ENCODE measurements at regions not wholly inside any gene's neighbourhood (a gene's known extent, or its start where the extent isn't known, plus 50 kb on each side); places are given as distances from the start of the nearest gene placed in this dataset.

DNA sequence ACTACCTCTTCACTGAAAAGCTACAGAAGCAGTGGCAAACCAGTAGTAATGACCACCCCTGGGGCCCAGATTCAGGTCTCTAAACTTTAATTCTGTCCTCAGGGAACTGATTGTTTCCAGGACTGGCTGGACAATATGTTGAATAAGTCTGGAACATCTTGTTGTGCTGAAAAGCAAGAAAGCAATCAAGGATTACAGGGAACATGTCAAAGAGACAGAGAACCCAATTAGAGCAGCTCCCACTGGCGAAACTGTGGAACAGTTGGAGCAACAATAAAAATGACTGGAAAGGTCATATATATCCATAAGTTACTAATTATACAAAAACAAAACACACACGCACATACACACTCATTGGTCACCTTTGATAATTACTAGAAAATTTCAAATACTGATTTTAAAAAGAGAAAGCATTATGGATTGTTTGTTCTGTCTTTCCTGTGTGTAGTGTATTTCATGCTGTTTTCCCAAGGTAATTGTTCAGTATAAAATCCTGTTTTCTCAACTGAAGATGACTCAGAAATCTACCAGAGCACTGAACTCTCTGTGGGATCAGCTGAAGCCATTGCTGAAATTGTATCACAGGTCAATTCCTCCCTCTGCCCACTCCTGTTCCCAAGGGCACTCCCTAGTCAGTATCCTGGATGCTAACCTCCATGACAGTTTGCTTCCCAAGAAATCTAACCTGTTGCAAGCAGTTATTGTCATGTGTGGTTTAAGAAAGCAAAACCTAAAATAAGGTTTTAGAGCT lies 83.6 kb upstream of the RGS1 start:
- Histone ChIP-seq H3K9me3 (ENCODE audit: insufficient read depth in 2 of 2, low read depth in 1 of 2, low read length in 1 of 2) (no peaks in the 10 kb centered on the region), H2BK20ac (ENCODE audit: low read length) (no peak overlapping the region), H3K56ac (replicated peaks; ENCODE audit: insufficient read length, low read depth, low read length) (no peak overlapping the region), H3K14ac (ENCODE audit: insufficient read length) (no peak overlapping the region), H2BK12ac (ENCODE audit: low read depth, low read length) (no peak overlapping the region), H4K91ac (replicated peaks; ENCODE audit: insufficient read length, low read length) (no peak overlapping the region), H2AFZ (ENCODE audit: low read length) (no peak overlapping the region), H4K5ac (ENCODE audit: insufficient read length, low read depth, low read length) (no peak overlapping the region), H3K18ac (ENCODE audit: extremely low read depth, low read length) (no peak overlapping the region), H3K27me3 (replicated peaks in 1 of 4; ENCODE audit: control insufficient read depth in 3 of 4, extremely low read depth in 1 of 4, insufficient read depth in 3 of 4, low read length in 3 of 4) (no peaks in the 10 kb centered on the region), H2BK120ac (replicated peaks; ENCODE audit: low read depth, low read length) (no peak overlapping the region), H3K23me2 (ENCODE audit: low read depth, low read length) (no peaks in the 10 kb centered on the region), H3K79me1 (ENCODE audit: low read depth, low read length) (no peaks in the 10 kb centered on the region), H4K20me1 (replicated peaks in 1 of 2; ENCODE audit: control insufficient read depth in 1 of 2, insufficient read depth in 2 of 2, low read length in 2 of 2) (no peaks in the 10 kb centered on the region), H3K9ac (replicated peaks in 1 of 4; ENCODE audit: extremely low read depth in 1 of 4, low read depth in 3 of 4, low read length in 3 of 4) (no peak overlapping the region), H3K4ac (replicated peaks; ENCODE audit: insufficient read length, low read depth, low read length) (no peak overlapping the region), H3K23ac (ENCODE audit: insufficient read length) (no peak overlapping the region), H2BK5ac (ENCODE audit: low read depth, low read length) (no peak overlapping the region), H3K4me3 (ENCODE audit: extremely low read depth in 1 of 4, insufficient read depth in 2 of 4, low read depth in 3 of 4, low read length in 4 of 4) (no peak overlapping the region), H3K4me1 (replicated peaks in 1 of 4; ENCODE audit: control insufficient read depth in 3 of 4, insufficient read depth in 4 of 4, low read length in 3 of 4) (no peaks in the 10 kb centered on the region), H4K8ac (ENCODE audit: extremely low read depth, insufficient read depth, low read length) (no peak overlapping the region), H2BK15ac (ENCODE audit: low read length) (no peak overlapping the region), H3K27ac (ENCODE audit: low read depth, low read length) (no peak overlapping the region), H3K36me3 (ENCODE audit: control insufficient read depth in 2 of 4, insufficient read depth in 4 of 4, low read length in 3 of 4) (no peaks in the 10 kb centered on the region), H3K79me2 (ENCODE audit: control insufficient read depth in 1 of 2, insufficient read depth in 2 of 2, low read length in 2 of 2) (no peaks in the 10 kb centered on the region), H2AK5ac (ENCODE audit: low read depth, low read length) (no peak overlapping the region), H3K4me2 (ENCODE audit: insufficient read depth in 1 of 2, low read depth in 2 of 2, low read length in 2 of 2) (no peak overlapping the region)
- no peak for DNase-seq (ENCODE audit: low read depth in 1 of 2, low spot score in 2 of 2)
- 87% methylated on average over 2 of the region's 2 CpGs; no CpG with 5 or more reads in 1 of the 2 experiments for WGBS, 2 experiments (ENCODE audit: extremely low coverage in 1 of 2, insufficient coverage in 1 of 2, insufficient read length in 1 of 2, insufficient replicate concordance in 2 of 2, low coverage in 1 of 2, low lambda C conversion rate in 2 of 2, missing lambda C conversion rate in 1 of 2)
- ChIA-PET CTCF (ENCODE audit: partially characterized antibody) (interaction anchor here (0.7 to 2.8 kb wide), 7 partner anchors 12 to 137 kb away, joined by 3 to 8 read pairs (median 3); no protein-coding TSS in a partner anchor), POLR2A (ENCODE audit: partially characterized antibody) (no interaction called here)
- FAIRE-seq = no peak
- TF ChIP-seq TCF12 (IDR thresholded peaks at IDR 0.05; ENCODE audit: low read depth, low read length) (no peak), GABPA (IDR thresholded peaks at IDR 0.05; ENCODE audit: borderline replicate concordance, insufficient read depth, low read length) (no peak), SP2 (IDR thresholded peaks at IDR 0.05; ENCODE audit: low read length) (no peak), CHD2 (IDR thresholded peaks at IDR 0.05; ENCODE audit: low read length) (no peak), KDM4A (IDR thresholded peaks at IDR 0.05; ENCODE audit: low read depth, low read length, severe bottlenecking) (no peak)

Measured in H1 (cell line).